MCF 10A (cell line): ENCODE measurements at regions not wholly inside any gene's neighbourhood (a gene's known extent, or its start where the extent isn't known, plus 50 kb on each side); places are given as distances from the start of the nearest gene placed in this dataset.

Experiments used
- BruUV-seq: library from RNA; stranded (reverse); fragments of 400-500 nt; replicated peaks from 2 replicates; lab custom pipeline; 2021; lab: Mats Ljungman, UMichigan
- CTCF ChIA-PET: fragments of 300-600 bp; sonication (Branson Sonifier 250); formaldehyde crosslinking; extraction: SDS; loops from one replicate; lab custom pipeline; 2021; ENCODE audit warnings: antibody characterized with exemption, inconsistent platforms; lab: Yijun Ruan, JAX
- POLR2A ChIA-PET: fragments of 300-600, 350-650 bp; sonication (Branson Sonifier 250); formaldehyde crosslinking; extraction: SDS; loops from one replicate; lab custom pipeline; 2020; ENCODE audit warnings: antibody characterized with exemption, inconsistent platforms; lab: Yijun Ruan, JAX
- DNase-seq: peaks from one replicate; pipeline ENCODE4 v3.0.0-alpha.2; 2018; ENCODE audit not compliant: unreplicated experiment
- H3K27ac Mint-ChIP-seq: one replicate; pipeline ENCODE4 v1.8.0; 2022; ENCODE audit warnings: mild to moderate bottlenecking, low read depth, mixed read lengths; ENCODE audit not compliant: unreplicated experiment
- H3K27me3 Mint-ChIP-seq: one replicate; pipeline ENCODE4 v1.8.0; 2022; ENCODE audit warnings: mixed read lengths; ENCODE audit not compliant: insufficient read depth, unreplicated experiment
- H3K36me3 Mint-ChIP-seq: one replicate; pipeline ENCODE4 v1.8.0; 2022; ENCODE audit warnings: mild to moderate bottlenecking, moderate library complexity, mixed read lengths; ENCODE audit not compliant: insufficient read depth, unreplicated experiment
- H3K4me1 Mint-ChIP-seq: one replicate; pipeline ENCODE4 v1.8.0; 2022; ENCODE audit warnings: mixed read lengths; ENCODE audit not compliant: insufficient read depth, unreplicated experiment
- H3K4me3 Mint-ChIP-seq: one replicate; pipeline ENCODE4 v1.8.0; 2022; ENCODE audit warnings: mild to moderate bottlenecking, moderate library complexity, mixed read lengths; ENCODE audit not compliant: unreplicated experiment
- H3K9me3 Mint-ChIP-seq: one replicate; pipeline ENCODE4 v1.8.0; 2022; ENCODE audit warnings: mixed read lengths; ENCODE audit not compliant: unreplicated experiment
- intact Hi-C: fragments of 100-400 bp; cut with micrococcal nuclease; formaldehyde crosslinking; loops from 2 replicates; pipeline ENCODE4 v1.14.1; 2022
- TF ChIP-seq, protein P1 (sequence below): fragments of 200-600 bp; IDR thresholded peaks from one replicate; pipeline ENCODE4 v1.8.0; 2022; ENCODE audit warnings: antibody characterized with exemption, mild to moderate bottlenecking; ENCODE audit not compliant: unreplicated experiment

DNA sequence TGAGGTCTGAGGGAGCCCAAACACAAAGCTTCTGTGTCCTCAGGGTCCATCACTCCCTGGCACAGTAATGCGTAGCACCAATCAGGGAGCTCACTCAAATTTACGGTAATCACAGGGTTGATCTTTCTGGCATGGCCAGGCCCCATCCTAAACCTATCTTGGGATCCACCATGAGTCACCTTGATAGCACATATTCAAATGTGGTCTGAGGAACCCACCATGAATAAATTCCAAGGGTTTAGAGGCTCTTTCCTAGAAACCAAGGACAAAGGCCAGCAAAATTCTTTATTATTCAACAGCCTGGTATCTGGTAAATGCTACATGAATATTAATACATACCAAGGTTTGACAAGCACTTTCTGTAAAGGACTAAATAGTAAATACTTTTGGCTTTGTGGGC is 254.5 kb downstream of the TLR4 start:
- H3K4me1 Mint-ChIP-seq, result no peaks in the 10 kb centered on the region
- DNase-seq, result no peak
- intact Hi-C loops, result no loop called here
- H3K27ac Mint-ChIP-seq, result no peak overlapping the region
- no TSS peak for BruUV-seq
- CTCF ChIA-PET, result no interaction called here
- POLR2A ChIA-PET, result interaction anchor here (0.6 kb wide), 1 partner anchor 76 kb away, joined by 3 read pairs; no protein-coding TSS in a partner anchor
- no peak overlapping the region for H3K4me3 Mint-ChIP-seq
- H3K36me3 Mint-ChIP-seq, result no peaks in the 10 kb centered on the region
- no peaks in the 10 kb centered on the region for H3K27me3 Mint-ChIP-seq
- peaks cover 33% of the 10 kb centered on the region for H3K9me3 Mint-ChIP-seq
- TF ChIP-seq, protein P1, sequence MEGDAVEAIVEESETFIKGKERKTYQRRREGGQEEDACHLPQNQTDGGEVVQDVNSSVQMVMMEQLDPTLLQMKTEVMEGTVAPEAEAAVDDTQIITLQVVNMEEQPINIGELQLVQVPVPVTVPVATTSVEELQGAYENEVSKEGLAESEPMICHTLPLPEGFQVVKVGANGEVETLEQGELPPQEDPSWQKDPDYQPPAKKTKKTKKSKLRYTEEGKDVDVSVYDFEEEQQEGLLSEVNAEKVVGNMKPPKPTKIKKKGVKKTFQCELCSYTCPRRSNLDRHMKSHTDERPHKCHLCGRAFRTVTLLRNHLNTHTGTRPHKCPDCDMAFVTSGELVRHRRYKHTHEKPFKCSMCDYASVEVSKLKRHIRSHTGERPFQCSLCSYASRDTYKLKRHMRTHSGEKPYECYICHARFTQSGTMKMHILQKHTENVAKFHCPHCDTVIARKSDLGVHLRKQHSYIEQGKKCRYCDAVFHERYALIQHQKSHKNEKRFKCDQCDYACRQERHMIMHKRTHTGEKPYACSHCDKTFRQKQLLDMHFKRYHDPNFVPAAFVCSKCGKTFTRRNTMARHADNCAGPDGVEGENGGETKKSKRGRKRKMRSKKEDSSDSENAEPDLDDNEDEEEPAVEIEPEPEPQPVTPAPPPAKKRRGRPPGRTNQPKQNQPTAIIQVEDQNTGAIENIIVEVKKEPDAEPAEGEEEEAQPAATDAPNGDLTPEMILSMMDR, result no peak

DNA sequence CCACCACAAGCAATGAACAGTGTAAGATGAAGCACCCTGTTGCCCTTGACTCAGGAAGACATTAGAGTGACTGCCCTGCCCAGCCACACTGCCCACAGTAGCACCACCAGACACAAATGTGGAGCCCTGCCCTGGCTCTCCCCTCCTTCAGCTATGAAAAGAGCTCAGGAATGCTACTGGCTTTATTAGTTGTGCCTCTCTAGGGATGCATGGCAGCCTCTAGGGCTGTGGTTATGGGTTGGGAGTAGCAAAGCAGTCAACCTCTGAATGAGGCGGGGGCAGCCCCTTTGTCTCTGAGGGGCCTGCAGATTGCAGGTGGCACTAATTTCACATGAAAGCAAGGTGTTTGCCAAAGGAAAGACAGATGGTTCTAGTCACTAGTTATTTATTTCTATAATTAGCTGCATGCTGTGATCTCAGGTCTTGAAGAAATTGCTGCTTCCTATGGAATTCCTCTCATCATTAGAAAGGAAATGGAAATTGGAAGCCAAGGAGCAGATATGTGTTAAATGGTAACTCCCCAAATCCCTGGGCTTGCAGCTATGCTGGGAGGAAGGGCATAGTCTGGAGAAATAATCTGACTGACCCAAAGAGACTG is 259.4 kb downstream of the TLR4 start:
- H3K9me3 Mint-ChIP-seq, result peaks cover 49% of the 10 kb centered on the region
- intact Hi-C loops, result no loop called here
- ChIA-PET POLR2A (no interaction called here), CTCF (no interaction called here)
- H3K4me1 Mint-ChIP-seq, result no peaks in the 10 kb centered on the region
- BruUV-seq, result no TSS peak
- no peaks in the 10 kb centered on the region for H3K36me3 Mint-ChIP-seq
- H3K4me3 Mint-ChIP-seq, result no peak overlapping the region
- TF ChIP-seq, protein P1, result no peak
- DNase-seq, result no peak
- no peak overlapping the region for H3K27ac Mint-ChIP-seq
- H3K27me3 Mint-ChIP-seq, result no peaks in the 10 kb centered on the region

- no peaks in the 10 kb centered on the region for H3K4me1 Mint-ChIP-seq
- H3K27ac Mint-ChIP-seq, result no peak overlapping the region
- DNase-seq, result no peak
- TF ChIP-seq, protein P1, result no peak
- no peaks in the 10 kb centered on the region for H3K27me3 Mint-ChIP-seq
- H3K9me3 Mint-ChIP-seq, result peaks cover 57% of the 10 kb centered on the region
- intact Hi-C loops, result no loop called here
- BruUV-seq, result no TSS peak
- ChIA-PET POLR2A (no interaction called here), CTCF (no interaction called here)
- no peaks in the 10 kb centered on the region for H3K36me3 Mint-ChIP-seq
- no peak overlapping the region for H3K4me3 Mint-ChIP-seq
Measured at GRCh38 chr9:117970276-117971050, 266.3 kb downstream of the TLR4 start.

GRCh38 chr9:117974108-117974507 is 269.9 kb downstream of the TLR4 start:
- Mint-ChIP-seq H3K27me3 (no peaks in the 10 kb centered on the region), H3K9me3 (peaks cover 50% of the 10 kb centered on the region), H3K4me1 (no peaks in the 10 kb centered on the region), H3K36me3 (no peaks in the 10 kb centered on the region), H3K4me3 (no peak overlapping the region), H3K27ac (no peak overlapping the region)
- no peak for DNase-seq
- ChIA-PET POLR2A (no interaction called here), CTCF (no interaction called here)
- intact Hi-C loops, result no loop called here
- TF ChIP-seq, protein P1, result no peak
- BruUV-seq, result no TSS peak
